ENCODE measurements at regions not wholly inside any gene's neighbourhood (a gene's known extent, or its start where the extent isn't known, plus 50 kb on each side); places are given as distances from the start of the nearest gene placed in this dataset.

- ATAC-seq: no peak
- Histone ChIP-seq H3K4me1 (ENCODE audit: control insufficient read depth, insufficient read depth, low read length) (no peaks in the 10 kb centered on the region), H3K27me3 (replicated peaks in 1 of 2; ENCODE audit: control insufficient read depth in 2 of 2, insufficient read depth in 2 of 2, low read length in 1 of 2) (no peaks in the 10 kb centered on the region), H2AFZ (ENCODE audit: control insufficient read depth, low read depth, low read length) (no peak overlapping the region), H3K79me2 (ENCODE audit: control insufficient read depth, insufficient read depth, low read length) (no peaks in the 10 kb centered on the region), H3K9me3 (replicated peaks; ENCODE audit: control insufficient read depth, insufficient read depth, low read length) (no peaks in the 10 kb centered on the region), H3K36me3 (ENCODE audit: control insufficient read depth in 2 of 2, insufficient read depth in 2 of 2, low read length in 1 of 2) (no peaks in the 10 kb centered on the region), H4K20me1 (ENCODE audit: control insufficient read depth, insufficient read depth) (no peaks in the 10 kb centered on the region), H3K27ac (ENCODE audit: control insufficient read depth, insufficient read depth) (no peak overlapping the region), H3K9ac (ENCODE audit: control insufficient read depth, insufficient read depth, low read length) (no peak overlapping the region), H3K4me2 (ENCODE audit: control insufficient read depth, insufficient read depth) (no peak overlapping the region), H3K4me3 (no peak overlapping the region)
- intact Hi-C loops (cut with micrococcal nuclease; ENCODE audit: unreplicated experiment): no loop called here
- no peak for DNase-seq (ENCODE audit: low read depth, low spot score)
- WGBS (ENCODE audit: insufficient coverage, insufficient replicate concordance, low lambda C conversion rate, missing lambda C conversion rate): 64% methylated on average over 3 of the region's 3 CpGs
- BruUV-seq (replicated peaks): no TSS peak
- POLR2A ChIA-PET: no interaction called here
- no peak for FAIRE-seq
- RAD21 ChIA-PET (ENCODE audit: unreplicated experiment): no interaction called here
- SMC1A ChIA-PET (ENCODE audit: uncharacterized antibody, unreplicated experiment): interaction anchor here (0.8 kb wide), 1 partner anchor 9 kb away, joined by 3 read pairs; no protein-coding TSS in a partner anchor
- TF ChIP-seq CTCF (IDR thresholded peaks at IDR 0.05 in 2 of 3, conservative IDR thresholded peaks at IDR 0.05 in 1 of 3; ENCODE audit: control insufficient read depth in 2 of 3, extremely low read depth in 1 of 3, insufficient read depth in 1 of 3, low read depth in 3 of 3, low read length in 3 of 3) (no peak), SMAD1 (IDR thresholded peaks at IDR 0.05; ENCODE audit: low read depth, partially characterized antibody) (no peak), RAD21 (IDR thresholded peaks at IDR 0.05; ENCODE audit: insufficient read depth, low read depth, low read length) (no peak), MTA3 (IDR thresholded peaks at IDR 0.05; ENCODE audit: borderline replicate concordance, low read length) (no peak), REST (IDR thresholded peaks at IDR 0.05; ENCODE audit: low read depth, low read length) (no peak)
- CTCF ChIA-PET: no interaction called here
- in situ Hi-C loops (cut with MboI): no loop called here
Observed at GRCh38 chr13:97559981-97560380, 126.0 kb downstream of the RAP2A start.

All from GM12878 (cell line).